B cell (primary cell): ENCODE measurements at regions not wholly inside any gene's neighbourhood (a gene's known extent, or its start where the extent isn't known, plus 50 kb on each side); places are given as distances from the start of the nearest gene placed in this dataset.

ENCODE experiments used
- ATAC-seq: fragments of 200-7000 bp; cut with Tn5 transposase; one replicate; pipeline ENCODE4 v1.10.0; 2021; ENCODE audit warnings: low read depth, mild to moderate bottlenecking, moderate number of reproducible peaks, moderate library complexity
- CTCF ChIA-PET: fragments of 350-600 bp; sonication (Branson Sonifier 250); formaldehyde crosslinking; loops from one replicate; lab custom pipeline; 2021; ENCODE audit warnings: antibody characterized with exemption, inconsistent platforms; lab: Charles Lee
- POLR2A ChIA-PET: fragments of 350-600 bp; sonication (Branson Sonifier 250); formaldehyde crosslinking; loops from one replicate; lab custom pipeline; 2021; ENCODE audit warnings: antibody characterized with exemption; lab: Charles Lee
- DNase-seq: peaks from one replicate; pipeline ENCODE4 v3.0.0; 2013
- H2AFZ ChIP-seq: 2 replicates; pipeline ENCODE4 v1.6.1; 2012; ENCODE audit warnings: mild to moderate bottlenecking, low read depth, low read length; ENCODE audit not compliant: insufficient read depth, poor library complexity, severe bottlenecking
- H3K27ac ChIP-seq, 2 donors: 1 replicate in 1 of 2; 2 replicates in 1 of 2; pipeline ENCODE4 v1.5.1; 2012 to 2013; ENCODE audit warnings: low read length in 2 of 2, mild to moderate bottlenecking in 2 of 2, moderate library complexity in 1 of 2
- H3K27me3 ChIP-seq, 4 experiments: fragments of 200-600 bp in 1 of 4; sonication (generic) in 1 of 4; replicated peaks in 1 of 4; 1 replicate in 2 of 4; 2 replicates in 2 of 4; pipeline versions ENCODE4 v1.6.1 to v1.7.0; 2013 to 2016; ENCODE audit warnings: low read length in 3 of 4, mild to moderate bottlenecking in 2 of 4, mixed read lengths in 1 of 4, moderate library complexity in 1 of 4; ENCODE audit not compliant: insufficient read depth in 4 of 4, control insufficient read depth in 3 of 4; ENCODE audit errors: control extremely low read depth in 1 of 4
- H3K36me3 ChIP-seq, 2 experiments: replicated peaks in 1 of 2; 1 replicate in 1 of 2; 2 replicates in 1 of 2; pipeline versions ENCODE4 v1.6.1 to v1.7.1; 2013; ENCODE audit warnings: low read length in 1 of 2; ENCODE audit not compliant: insufficient read depth in 2 of 2, control insufficient read depth in 1 of 2; ENCODE audit errors: control extremely low read depth in 1 of 2, extremely low read depth in 1 of 2
- H3K4me1 ChIP-seq, 2 donors: fragments of 200-600 bp in 1 of 2; sonication (generic) in 1 of 2; 1 replicate in 1 of 2; 2 replicates in 1 of 2; pipeline versions ENCODE4 v1.5.1 to v1.6.1; 2013 to 2017; ENCODE audit warnings: low read length in 2 of 2; ENCODE audit not compliant: control insufficient read depth in 2 of 2, insufficient read depth in 2 of 2
- H3K4me2 ChIP-seq: replicated peaks from 2 replicates; pipeline ENCODE3; 2012; ENCODE audit warnings: mild to moderate bottlenecking, low read depth, low read length; ENCODE audit not compliant: poor library complexity, severe bottlenecking
- H3K4me3 ChIP-seq, 5 experiments: fragments of 200-600 bp in 1 of 5; sonication (generic) in 1 of 5; 1 replicate in 3 of 5; 2 replicates in 2 of 5; pipeline versions ENCODE4 v1.5.1 to v1.7.0; 2011 to 2016; ENCODE audit warnings: low read length in 4 of 5, mild to moderate bottlenecking in 4 of 5, low read depth in 2 of 5, control low read depth in 1 of 5, moderate library complexity in 1 of 5; ENCODE audit not compliant: insufficient read depth in 1 of 5; ENCODE audit errors: control extremely low read depth in 1 of 5, extremely low read depth in 1 of 5
- H3K79me2 ChIP-seq: fragments of 200-600 bp; sonication (generic); one replicate; pipeline ENCODE4 v1.6.0; 2016; ENCODE audit warnings: low read length; ENCODE audit not compliant: control insufficient read depth, insufficient read depth
- H3K9ac ChIP-seq: fragments of 200-600 bp; sonication (generic); 2 replicates; pipeline ENCODE4 v1.6.1; 2017; ENCODE audit warnings: mild to moderate bottlenecking, low read length, moderate library complexity
- H3K9me3 ChIP-seq, 3 donors: one replicate each; pipeline versions ENCODE4 v1.6.1 to v1.7.1; 2013; ENCODE audit warnings: low read length in 2 of 3; ENCODE audit not compliant: control insufficient read depth in 2 of 3, insufficient read depth in 1 of 3; ENCODE audit errors: control extremely low read depth in 1 of 3
- H4K20me1 ChIP-seq: 2 replicates; pipeline ENCODE4 v1.6.0; 2012; ENCODE audit warnings: mild to moderate bottlenecking, low read length; ENCODE audit not compliant: insufficient read depth, control insufficient read depth, poor library complexity, severe bottlenecking
- H3K27ac Mint-ChIP-seq: one replicate; pipeline ENCODE4 v1.8.0; 2021; ENCODE audit warnings: mixed read lengths
- H3K27me3 Mint-ChIP-seq: one replicate; pipeline ENCODE4 v1.8.0; 2021; ENCODE audit warnings: mixed read lengths
- H3K4me1 Mint-ChIP-seq: one replicate; pipeline ENCODE4 v1.8.0; 2021; ENCODE audit warnings: mixed read lengths
- H3K4me3 Mint-ChIP-seq: one replicate; pipeline ENCODE4 v1.8.0; 2021; ENCODE audit warnings: mixed read lengths
- H3K9me3 Mint-ChIP-seq: one replicate; pipeline ENCODE4 v1.8.0; 2022; ENCODE audit warnings: mixed read lengths; ENCODE audit not compliant: insufficient read depth
- CTCF ChIP-seq: fragments of 200-600 bp; IDR thresholded peaks from one replicate; pipeline ENCODE4 v1.8.0; 2022; ENCODE audit warnings: antibody characterized with exemption, mild to moderate bottlenecking
- EZH2 ChIP-seq: IDR thresholded peaks from 2 replicates; pipeline ENCODE4 v1.6.1; 2012; ENCODE audit warnings: borderline replicate concordance, low read depth, mild to moderate bottlenecking, moderate library complexity, low read length; ENCODE audit not compliant: insufficient read depth, poor library complexity, severe bottlenecking
- WGBS: methylation state at CpG from one replicate; pipeline ENCODE4 v1.1.5; 2013; ENCODE audit warnings: missing lambda C conversion rate; ENCODE audit not compliant: insufficient coverage; 5-methylcytosine and 5-hydroxymethylcytosine counted together
- intact Hi-C: fragments of 100-400 bp; cut with micrococcal nuclease; formaldehyde crosslinking; loops from one replicate; pipeline ENCODE4 v1.10.0; 2022

GRCh38 chr15:66917904-66918448 is 147.4 kb upstream of the SMAD3 start:
- POLR2A ChIA-PET, result no interaction called here
- no peak for DNase-seq
- CTCF ChIA-PET, result interaction anchor here (3.0 kb wide), 1 partner anchor 14 kb away, joined by 14 read pairs; no protein-coding TSS in a partner anchor
- Mint-ChIP-seq H3K9me3 (peaks cover 14% of the 10 kb centered on the region), H3K27ac (no peak overlapping the region), H3K4me3 (no peak overlapping the region), H3K4me1 (peaks cover 7% of the 10 kb centered on the region), H3K27me3 (peaks cover 24% of the 10 kb centered on the region)
- no peak for TF ChIP-seq CTCF
- TF ChIP-seq EZH2, result no peak
- H3K4me2 ChIP-seq, result no peak overlapping the region
- no peaks in the 10 kb centered on the region for H4K20me1 ChIP-seq
- WGBS, result no CpG with 5 or more reads among the region's 2 CpGs
- no peak overlapping the region for H3K9ac ChIP-seq
- intact Hi-C loops, result no loop called here
- H3K4me1 ChIP-seq, result peaks cover 6 to 10% of the 10 kb centered on the region in 2 donors
- H2AFZ ChIP-seq, result no peak overlapping the region
- H3K79me2 ChIP-seq, result no peaks in the 10 kb centered on the region
- H3K4me3 ChIP-seq, result no peak overlapping the region
- no peak for ATAC-seq
- H3K27me3 ChIP-seq, result peaks cover 0 to 11% (median 0%) of the 10 kb centered on the region in 4 experiments
- H3K9me3 ChIP-seq, result peaks cover 4 to 15% (median 12%) of the 10 kb centered on the region in 3 donors
- no peak overlapping the region for H3K27ac ChIP-seq
- H3K36me3 ChIP-seq, result no peaks in the 10 kb centered on the region

GRCh38 chr15:66919421-66919820 is 146.0 kb upstream of the SMAD3 start:
- Histone ChIP-seq H3K36me3 (no peaks in the 10 kb centered on the region), H3K4me2 (no peak overlapping the region), H4K20me1 (no peaks in the 10 kb centered on the region), H2AFZ (no peak overlapping the region), H3K27me3 (peaks cover 0 to 14% (median 0%) of the 10 kb centered on the region in 4 experiments), H3K4me1 (peaks cover 6 to 10% of the 10 kb centered on the region in 2 donors), H3K27ac (no peak overlapping the region), H3K79me2 (no peaks in the 10 kb centered on the region), H3K9ac (no peak overlapping the region), H3K9me3 (peaks cover 6 to 21% (median 20%) of the 10 kb centered on the region in 3 donors), H3K4me3 (no peak overlapping the region)
- H3K4me1 Mint-ChIP-seq, result peaks cover 7% of the 10 kb centered on the region
- peaks cover 36% of the 10 kb centered on the region for H3K27me3 Mint-ChIP-seq
- no peak overlapping the region for H3K4me3 Mint-ChIP-seq
- POLR2A ChIA-PET, result no interaction called here
- DNase-seq, result no peak
- WGBS, result 100% methylated on average over 3 of the region's 8 CpGs
- intact Hi-C loops, result no loop called here
- no peak for TF ChIP-seq CTCF
- TF ChIP-seq EZH2, result no peak
- peaks cover 18% of the 10 kb centered on the region for H3K9me3 Mint-ChIP-seq
- ATAC-seq, result no peak
- H3K27ac Mint-ChIP-seq, result no peak overlapping the region
- CTCF ChIA-PET, result interaction anchor here (1.0 to 3.0 kb wide), 2 partner anchors 8 to 16 kb away, joined by 3 to 14 read pairs; no protein-coding TSS in a partner anchor
